ENCODE measurements at regions not wholly inside any gene's neighbourhood (a gene's known extent, or its start where the extent isn't known, plus 50 kb on each side); places are given as distances from the start of the nearest gene placed in this dataset.
"Not testable (repeated sequence)": the region's sequence is repeated elsewhere in the genome, so short reads cannot be mapped to it uniquely, and the experiment has no call there.

DNA sequence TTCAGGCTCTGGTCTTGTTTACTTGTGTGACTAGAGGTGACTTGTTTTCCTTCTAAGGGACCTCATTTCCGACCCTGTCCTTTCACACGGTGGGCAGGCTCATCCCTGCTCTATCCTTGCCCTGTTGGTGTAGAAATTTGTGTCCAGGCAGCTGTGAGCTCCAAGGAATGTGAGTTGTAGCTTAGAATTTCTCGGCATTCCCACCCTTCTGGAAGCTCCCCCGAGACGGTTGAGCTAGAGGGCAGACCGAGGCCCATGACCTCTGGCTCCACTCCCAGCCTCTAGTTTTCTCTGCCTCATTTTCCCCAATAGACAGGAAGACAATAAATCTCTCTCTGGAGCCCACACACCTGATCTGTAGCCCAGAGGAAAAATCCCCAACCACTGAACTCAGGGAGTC, 100.9 kb downstream of the NAV1 start:
- no peak for DNase-seq

GRCh38 chr1:201640624-201641023, 101.7 kb downstream of the NAV1 start:
- no peak for DNase-seq

GRCh38 chr1:201641524-201642253, 102.8 kb downstream of the NAV1 start:
- DNase-seq: no peak

DNA sequence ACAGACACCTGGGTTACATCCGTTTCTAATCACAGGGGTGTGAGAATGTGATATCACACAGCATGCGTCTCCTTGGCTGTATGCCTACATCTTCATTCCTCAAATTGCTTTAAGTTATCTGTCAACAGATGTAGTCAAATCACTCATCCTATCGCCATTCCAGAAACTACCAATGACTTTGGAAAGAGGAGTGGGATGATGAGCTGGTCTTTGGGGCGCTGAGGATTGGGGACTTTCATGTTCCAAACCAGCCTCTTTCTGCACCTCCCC, 104.8 kb downstream of the NAV1 start:
- DNase-seq: no peak

GRCh38 chr1:201644197-201644596, 105.3 kb downstream of the NAV1 start:
- DNase-seq: no peak

- DNase-seq: not testable (repeated sequence)
Observed at GRCh38 chr1:201645000-201645399, 106.1 kb downstream of the NAV1 start.

DNA sequence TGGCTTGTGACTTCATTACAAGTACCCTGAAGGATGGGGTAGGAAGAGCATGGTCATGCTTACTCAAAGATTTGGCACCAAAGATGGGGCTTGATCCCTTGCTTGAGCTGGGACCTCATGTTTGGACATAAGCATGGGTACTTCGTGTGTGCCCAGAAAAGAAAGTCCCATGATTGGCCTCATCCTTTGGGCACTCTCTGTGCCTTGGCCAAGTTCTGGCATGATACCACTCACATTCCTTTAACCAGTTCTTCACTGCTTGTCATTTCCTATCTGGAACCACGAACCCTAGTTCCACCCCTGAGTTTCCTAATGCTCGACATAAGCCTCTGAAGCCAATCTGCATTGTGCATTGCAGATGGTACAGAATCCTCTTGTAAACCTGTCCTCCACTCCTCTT, 107.0 kb downstream of the NAV1 start:
- no peak for DNase-seq

GRCh38 chr1:201646411-201647022, 107.6 kb downstream of the NAV1 start:
- no peak for DNase-seq

- DNase-seq: no peak
Observed at GRCh38 chr1:201647094-201647493, 108.2 kb downstream of the NAV1 start.

DNA sequence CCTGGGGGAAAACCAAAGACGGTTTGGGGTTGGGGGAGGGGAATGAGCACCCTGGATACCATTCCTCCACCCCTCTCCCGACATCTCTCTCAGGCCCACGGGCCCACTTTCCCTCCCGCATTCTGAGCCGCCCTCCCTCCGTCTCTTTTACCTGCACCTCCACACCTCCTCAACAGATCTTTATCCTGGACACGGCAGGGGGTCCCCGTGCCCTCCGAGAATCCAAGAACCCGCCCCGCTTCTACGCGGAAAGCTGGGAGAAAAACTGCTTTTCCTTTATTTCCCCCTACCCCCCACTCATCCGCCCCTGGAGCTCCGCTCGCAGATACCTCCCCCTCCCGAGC, 108.8 kb downstream of the NAV1 start:
- no peak for DNase-seq

DNA sequence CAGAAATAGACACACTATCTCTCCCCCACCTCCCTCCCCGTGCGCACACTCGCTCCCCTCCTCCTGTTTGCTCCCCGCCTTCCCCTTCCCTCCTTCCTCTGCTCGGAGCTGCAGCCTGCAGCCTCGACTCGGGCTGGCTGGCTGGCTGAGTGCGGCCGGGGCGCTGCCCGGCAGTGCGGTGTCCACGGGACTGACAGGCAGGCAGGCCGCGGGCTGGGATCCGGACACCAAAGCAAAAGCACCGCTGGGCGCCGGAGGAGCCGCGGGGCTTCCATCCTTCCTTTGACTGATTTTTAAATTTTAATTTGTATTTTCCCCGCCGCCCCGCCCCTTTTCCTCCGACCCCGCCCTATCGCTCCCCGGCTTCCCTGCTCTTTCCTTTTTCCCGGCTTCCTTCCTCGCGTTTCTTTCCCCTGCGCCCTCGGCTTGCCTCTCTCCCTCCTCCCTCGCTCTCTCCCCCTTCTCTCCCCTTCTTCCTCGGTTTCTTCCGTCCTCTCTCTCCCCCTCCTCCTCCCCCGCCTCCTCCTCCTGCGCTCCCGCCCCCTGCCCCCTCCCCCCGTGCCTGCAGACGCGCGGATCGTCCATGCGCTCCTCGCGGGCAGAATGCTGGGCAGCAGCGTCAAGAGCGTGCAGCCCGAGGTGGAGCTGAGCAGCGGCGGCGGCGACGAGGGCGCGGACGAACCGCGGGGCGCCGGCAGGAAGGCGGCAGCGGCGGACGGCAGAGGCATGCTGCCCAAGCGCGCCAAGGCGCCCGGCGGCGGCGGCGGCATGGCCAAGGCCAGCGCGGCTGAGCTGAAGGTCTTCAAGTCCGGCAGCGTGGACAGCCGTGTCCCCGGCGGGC, 109.4 kb downstream of the NAV1 start:
- DNase-seq: no peak

DNA sequence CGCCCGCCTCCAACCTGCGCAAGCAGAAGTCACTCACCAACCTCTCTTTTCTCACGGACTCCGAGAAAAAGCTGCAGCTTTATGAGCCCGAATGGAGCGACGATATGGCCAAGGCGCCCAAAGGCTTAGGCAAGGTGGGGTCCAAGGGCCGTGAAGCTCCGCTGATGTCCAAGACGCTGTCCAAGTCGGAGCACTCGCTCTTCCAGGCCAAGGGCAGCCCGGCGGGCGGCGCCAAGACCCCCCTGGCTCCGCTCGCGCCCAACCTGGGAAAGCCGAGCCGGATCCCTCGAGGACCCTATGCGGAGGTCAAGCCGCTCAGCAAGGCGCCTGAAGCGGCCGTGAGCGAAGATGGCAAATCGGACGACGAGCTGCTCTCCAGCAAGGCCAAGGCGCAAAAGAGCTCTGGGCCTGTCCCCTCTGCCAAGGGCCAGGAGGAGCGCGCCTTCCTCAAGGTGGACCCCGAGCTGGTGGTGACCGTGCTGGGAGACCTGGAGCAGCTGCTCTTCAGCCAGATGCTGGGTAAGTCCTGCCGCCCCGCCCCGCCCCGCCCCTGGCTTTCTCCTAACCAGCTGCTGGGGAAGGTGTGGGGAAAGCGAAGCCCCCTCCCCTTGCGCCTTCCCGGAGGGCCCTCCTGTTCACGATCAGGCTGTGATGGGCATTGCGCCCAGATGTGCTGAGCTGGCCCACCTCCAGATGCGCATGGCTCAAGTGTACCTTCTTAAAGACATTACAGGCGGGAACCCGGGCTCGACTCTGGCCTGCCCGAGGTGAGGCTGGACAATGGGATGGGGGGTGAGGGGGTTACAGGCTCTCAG, 110.2 kb downstream of the NAV1 start:
- DNase-seq: no peak

- no peak for DNase-seq
Observed at GRCh38 chr1:201649761-201650622, 111.1 kb downstream of the NAV1 start.

GRCh38 chr1:201650623-201650933, 111.7 kb downstream of the NAV1 start:
- no peak for DNase-seq

- DNase-seq: no peak
Observed at GRCh38 chr1:201652181-201652580, 113.3 kb downstream of the NAV1 start.

DNA sequence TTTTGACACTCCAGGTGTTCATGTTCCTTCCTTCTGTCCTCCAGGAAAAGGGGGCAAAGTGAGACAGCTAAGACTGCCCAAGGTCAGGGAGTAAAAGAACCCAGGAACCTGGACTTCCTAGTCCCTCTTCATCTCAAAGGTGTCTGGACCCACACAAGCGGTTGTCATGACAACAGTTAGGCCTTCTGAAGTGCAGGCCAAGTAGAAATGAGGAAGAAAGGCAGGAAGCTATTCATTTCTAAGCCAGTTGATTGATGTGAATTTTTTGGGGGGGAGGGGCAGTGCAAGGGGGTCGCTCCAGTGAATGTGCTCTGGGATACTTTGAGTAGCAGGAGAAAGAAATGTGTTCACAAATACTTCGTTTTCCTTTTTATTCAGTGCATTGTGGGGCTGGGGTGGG, 114.3 kb downstream of the NAV1 start:
- DNase-seq: no peak

DNA sequence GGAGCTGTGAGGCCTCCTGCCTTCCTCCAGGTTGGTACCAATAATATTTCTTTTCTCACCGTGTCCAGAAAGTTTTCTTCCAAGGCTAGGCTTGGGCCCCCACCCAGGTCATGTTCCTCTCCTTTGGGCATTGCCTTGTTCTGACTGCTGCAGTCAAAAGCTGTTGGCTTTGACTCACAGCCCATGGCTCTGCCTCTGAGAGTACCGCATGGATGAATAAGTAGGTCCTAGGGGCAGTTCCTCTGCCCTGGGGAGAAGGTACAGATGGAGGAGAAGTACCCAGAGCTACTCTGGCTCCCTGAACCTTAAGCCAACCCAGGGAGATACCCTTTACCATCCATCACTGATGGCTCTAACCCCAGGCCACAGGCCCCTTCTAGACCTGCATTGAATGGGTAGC, 115.0 kb downstream of the NAV1 start:
- DNase-seq: no peak

GRCh38 chr1:201655243-201655642, 116.3 kb downstream of the NAV1 start:
- DNase-seq: no peak

DNA sequence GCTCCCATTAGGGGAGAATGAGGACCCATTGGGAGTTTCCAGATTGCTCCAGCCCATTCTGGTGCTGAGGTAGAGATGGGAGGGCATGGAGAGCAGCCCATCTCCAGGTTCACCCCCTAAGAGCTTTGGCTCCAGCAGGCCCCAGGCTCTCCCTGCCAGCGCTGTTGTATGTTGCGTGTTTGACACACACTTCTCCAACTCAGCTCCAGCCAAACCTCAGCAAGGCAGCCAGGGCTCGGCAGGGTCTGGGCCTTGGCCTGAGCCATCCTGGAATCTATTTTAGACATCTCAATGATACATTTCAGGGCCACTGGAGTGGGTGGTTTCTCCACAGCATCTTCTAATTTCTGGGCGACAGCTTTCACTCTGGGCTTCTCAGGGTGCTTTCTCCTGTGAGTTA, 117.0 kb downstream of the NAV1 start:
- no peak for DNase-seq

DNA sequence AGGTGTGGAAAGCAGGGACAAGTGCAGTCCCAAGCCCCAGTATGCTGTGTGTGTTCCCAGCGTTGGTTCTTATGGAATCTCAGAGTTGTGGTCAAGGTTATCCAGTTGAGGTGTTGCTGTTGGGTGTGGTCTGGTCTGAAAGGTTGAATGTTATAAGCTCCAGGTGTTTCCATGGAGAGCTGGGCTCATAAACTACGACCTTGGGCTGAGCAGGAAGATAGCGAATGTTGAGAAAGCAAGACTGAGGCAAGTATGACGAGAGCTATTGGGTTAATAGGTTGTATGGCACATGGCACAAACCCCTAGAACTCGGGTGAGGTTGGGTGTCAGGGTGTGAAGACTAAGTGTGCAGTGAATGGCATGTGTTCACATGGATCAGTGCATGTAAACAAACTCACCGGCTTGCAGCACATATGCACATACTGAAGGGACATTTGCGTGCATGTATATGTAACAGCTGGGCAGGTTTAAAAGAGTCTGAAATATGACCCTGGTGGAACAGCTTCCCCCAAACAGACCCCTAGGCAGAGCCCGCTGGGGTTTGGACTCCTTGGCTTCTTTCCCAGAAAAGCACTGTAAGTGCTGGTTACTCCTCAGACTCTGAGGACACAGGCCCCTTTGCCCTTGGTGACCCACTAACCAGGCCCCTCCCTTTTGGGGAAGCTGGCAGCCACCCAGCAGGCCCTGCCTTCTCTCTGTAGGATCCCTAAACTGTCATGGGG, 117.5 kb downstream of the NAV1 start:
- DNase-seq: peak; percentile 25

DNA sequence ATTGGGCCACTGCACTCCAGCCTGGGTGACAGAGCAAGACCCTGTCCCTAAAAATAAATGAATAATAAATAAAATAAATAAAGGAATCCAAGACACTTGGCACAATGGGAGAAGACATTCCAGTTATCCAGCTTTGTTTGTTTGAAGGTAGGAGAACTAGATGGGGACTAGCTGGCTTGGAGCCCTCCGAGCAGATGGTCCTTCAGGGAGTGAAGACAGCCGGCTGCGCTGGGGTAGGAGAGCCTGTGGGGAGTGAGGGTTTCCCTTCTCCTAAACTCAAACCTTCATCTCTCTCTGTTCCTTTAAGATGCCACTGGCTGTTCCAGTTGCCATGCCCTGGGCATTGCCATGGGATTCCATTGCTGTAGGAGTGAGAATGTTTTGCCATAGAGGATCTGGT, 120.6 kb downstream of the NAV1 start:
- no peak for DNase-seq
